ENCODE measurements at regions not wholly inside any gene's neighbourhood (a gene's known extent, or its start where the extent isn't known, plus 50 kb on each side); places are given as distances from the start of the nearest gene placed in this dataset.
"Not testable (repeated sequence)": the region's sequence is repeated elsewhere in the genome, so short reads cannot be mapped to it uniquely, and the experiment has no call there.

GRCh38 chr6:66328200-66328599 lies 621.2 kb upstream of the EYS start:
- DNase-seq = no peak

GRCh38 chr6:66326228-66326627 lies 619.2 kb upstream of the EYS start:
- DNase-seq = no peak

GRCh38 chr6:66321017-66321416 lies 614.0 kb upstream of the EYS start:
- DNase-seq = no peak

GRCh38 chr6:66307490-66307889 lies 600.5 kb upstream of the EYS start:
- DNase-seq = no peak

- DNase-seq = no peak
These were observed 584.9 kb upstream of the EYS start for GRCh38 chr6:66291905-66292304.

GRCh38 chr6:66289889-66290288 lies 582.9 kb upstream of the EYS start:
- DNase-seq = no peak

GRCh38 chr6:66278115-66278514 lies 571.1 kb upstream of the EYS start:
- DNase-seq = no peak

GRCh38 chr6:66277400-66277799 lies 570.4 kb upstream of the EYS start:
- DNase-seq = no peak

- DNase-seq = no peak
These were observed 558.7 kb upstream of the EYS start for GRCh38 chr6:66265737-66266136.

GRCh38 chr6:66264376-66264775 lies 557.4 kb upstream of the EYS start:
- no peak for DNase-seq

- not testable (repeated sequence) for DNase-seq
These were observed 551.9 kb upstream of the EYS start for GRCh38 chr6:66258731-66259487.

- DNase-seq = no peak
These were observed 538.2 kb upstream of the EYS start for GRCh38 chr6:66245231-66245630.

- no peak for DNase-seq
These were observed 531.8 kb upstream of the EYS start for GRCh38 chr6:66238851-66239250.

- no peak for DNase-seq
These were observed 525.9 kb upstream of the EYS start for GRCh38 chr6:66232890-66233289.

- DNase-seq = no peak
These were observed 523.6 kb upstream of the EYS start for GRCh38 chr6:66230591-66230990.

GRCh38 chr6:66226109-66226508 lies 519.1 kb upstream of the EYS start:
- DNase-seq = peak in 16 of 51 donors; percentile 1 to 67 (median 14)

- DNase-seq = no peak
These were observed 503.9 kb upstream of the EYS start for GRCh38 chr6:66210964-66211363.

GRCh38 chr6:66200390-66200789 lies 493.4 kb upstream of the EYS start:
- DNase-seq = no peak

GRCh38 chr6:66199171-66199570 lies 492.1 kb upstream of the EYS start:
- no peak for DNase-seq

GRCh38 chr6:66198062-66198624 lies 491.1 kb upstream of the EYS start:
- DNase-seq = no peak

- no peak for DNase-seq
These were observed 483.8 kb upstream of the EYS start for GRCh38 chr6:66190858-66191257.

GRCh38 chr6:66189915-66190314 lies 482.9 kb upstream of the EYS start:
- no peak for DNase-seq

- no peak for DNase-seq
These were observed 479.7 kb upstream of the EYS start for GRCh38 chr6:66186756-66187155.

- DNase-seq = no peak
These were observed 477.1 kb upstream of the EYS start for GRCh38 chr6:66184091-66184490.
